K562 (cell line): ENCODE measurements at regions not wholly inside any gene's neighbourhood (a gene's known extent, or its start where the extent isn't known, plus 50 kb on each side); places are given as distances from the start of the nearest gene placed in this dataset.

Experiments used
- ATAC-seq: fragments of 200-7000 bp; cut with Tn5 transposase; 3 replicates; pipeline ENCODE4 v1.9.1; 2020; ENCODE audit warnings: moderate library complexity
- BruUV-seq: library from RNA; stranded (reverse); fragments of 400-500 nt; replicated peaks from 2 replicates; lab custom pipeline; 2021; lab: Mats Ljungman, UMichigan
- CTCF ChIA-PET: fragments of 300-600 bp; formaldehyde crosslinking; extraction: SDS; loops from one replicate; lab custom pipeline; 2021; ENCODE audit warnings: low intra/inter-chr PET ratio; lab: Yijun Ruan, JAX
- POLR2A ChIA-PET: fragments of 300-600, 350-650 bp; sonication (Branson Sonifier 250); formaldehyde crosslinking; extraction: SDS; loops from one replicate; lab custom pipeline; 2021; ENCODE audit warnings: antibody characterized with exemption, inconsistent platforms; lab: Yijun Ruan, JAX
- DNase-seq, 4 experiments: peaks; one replicate each; pipeline versions ENCODE4 v3.0.0 to v3.0.0-alpha.2; 2011 to 2018; ENCODE audit warnings: low spot score in 3 of 4, mixed read lengths in 3 of 4; ENCODE audit errors: extremely low read depth in 1 of 4
- FAIRE-seq: peaks from 2 replicates; lab custom pipeline; 2011; peaks lifted over from hg19 to GRCh38; lab: Jason Lieb, UNC
- H2AFZ ChIP-seq: 2 replicates; pipeline ENCODE4 v1.6.0; 2011; ENCODE audit warnings: low read depth, low read length, control low read depth, inconsistent platforms
- H3K27ac ChIP-seq: fragments of 200-600 bp; 3 replicates; pipeline ENCODE4 v1.8.0; 2011; ENCODE audit warnings: low read depth, mild to moderate bottlenecking, control low read depth, inconsistent platforms, low read length, moderate library complexity, mixed read lengths; ENCODE audit errors: extremely low read depth
- H3K27me3 ChIP-seq, 2 experiments: fragments of 300-600 bp in 1 of 2; 2 replicates in 1 of 2; 3 replicates in 1 of 2; pipeline versions ENCODE4 v1.6.0 to v1.8.0; 2011; ENCODE audit warnings: inconsistent platforms in 2 of 2, low read length in 2 of 2, mild to moderate bottlenecking in 1 of 2, mixed read lengths in 1 of 2, moderate library complexity in 1 of 2; ENCODE audit not compliant: control insufficient read depth in 2 of 2, insufficient read depth in 2 of 2
- H3K36me3 ChIP-seq: fragments of 300-600 bp; 3 replicates; pipeline ENCODE4 v1.8.0; 2011; ENCODE audit warnings: mild to moderate bottlenecking, low read length, inconsistent platforms; ENCODE audit not compliant: control insufficient read depth, insufficient read depth
- H3K4me1 ChIP-seq, 2 experiments: fragments of 200-600 bp in 1 of 2; replicated peaks in 1 of 2; 2 replicates in 1 of 2; 3 replicates in 1 of 2; pipeline versions ENCODE4 v1.5.1 to v1.8.0; 2011; ENCODE audit warnings: inconsistent platforms in 2 of 2, low read length in 2 of 2, mild to moderate bottlenecking in 1 of 2, mixed read lengths in 1 of 2, moderate library complexity in 1 of 2; ENCODE audit not compliant: control insufficient read depth in 2 of 2, insufficient read depth in 2 of 2
- H3K4me2 ChIP-seq: 2 replicates; pipeline ENCODE4 v1.6.1; 2011; ENCODE audit warnings: low read length, control low read depth, inconsistent platforms, mixed read lengths; ENCODE audit not compliant: insufficient read depth
- H3K4me3 ChIP-seq: fragments of 200-600 bp; sonication (generic), shearing (Covaris generic); 2 replicates; pipeline ENCODE4 v1.5.1; 2016; ENCODE audit warnings: control low read depth, inconsistent platforms
- H3K79me2 ChIP-seq: fragments of 200-600 bp; 3 replicates; pipeline ENCODE4 v1.8.0; 2011; ENCODE audit warnings: low read length, inconsistent platforms; ENCODE audit not compliant: control insufficient read depth, insufficient read depth
- H3K9ac ChIP-seq, 2 experiments: 2 replicates each; pipeline versions ENCODE4 v1.6.0 to v1.6.1; 2011; ENCODE audit warnings: low read depth in 2 of 2, low read length in 2 of 2, control low read depth in 1 of 2, inconsistent platforms in 1 of 2, mild to moderate bottlenecking in 1 of 2, mixed read lengths in 1 of 2; ENCODE audit not compliant: insufficient read depth in 1 of 2
- H3K9me1 ChIP-seq: one replicate; pipeline ENCODE4 v1.6.0; 2011; ENCODE audit warnings: inconsistent platforms, mild to moderate bottlenecking, low read length, moderate library complexity; ENCODE audit not compliant: control insufficient read depth, insufficient read depth
- H3K9me3 ChIP-seq: replicated peaks from 2 replicates; pipeline ENCODE4 v1.5.1; 2011; ENCODE audit warnings: low read depth, low read length, inconsistent platforms; ENCODE audit not compliant: control insufficient read depth, insufficient read depth
- H4K20me1 ChIP-seq: replicated peaks from 2 replicates; pipeline ENCODE4 v1.6.1; 2011; ENCODE audit warnings: low read length, inconsistent platforms, mixed read lengths; ENCODE audit not compliant: control insufficient read depth, insufficient read depth
- CBX2 ChIP-seq: fragments of 200-600 bp; sonication (generic); IDR thresholded peaks from one replicate; pipeline ENCODE4 v1.6.1; 2012; ENCODE audit warnings: mild to moderate bottlenecking, low read length, inconsistent platforms; ENCODE audit not compliant: insufficient read depth, poor library complexity, severe bottlenecking
- CHD2 ChIP-seq: IDR thresholded peaks from 2 replicates; pipeline ENCODE4 v1.6.1; 2011; ENCODE audit warnings: low read depth, low read length
- MTA2 ChIP-seq: fragments of 450-650 bp; IDR thresholded peaks from 2 replicates; pipeline ENCODE4 v1.6.1; 2016; ENCODE audit warnings: low read depth
- POLR2AphosphoS2 ChIP-seq: IDR thresholded peaks from 2 replicates; pipeline ENCODE4 v1.6.1; 2012; ENCODE audit warnings: low read length, improper control_type of control experiment
- SRSF3 ChIP-seq: fragments of 200-400 bp; formaldehyde crosslinking; IDR thresholded peaks from 2 replicates; pipeline ENCODE4 v1.6.1; 2016; ENCODE audit warnings: mild to moderate bottlenecking, low read length, moderate library complexity; ENCODE audit not compliant: insufficient read depth
- ZNF12 ChIP-seq: sonication (generic); formaldehyde crosslinking; IDR thresholded peaks from 2 replicates; pipeline ENCODE4 v1.4.0; 2020; ENCODE audit warnings: mild to moderate bottlenecking, missing genetic modification reagents
- ZNF24 ChIP-seq: fragments of 450-650 bp; IDR thresholded peaks from 2 replicates; pipeline ENCODE4 v1.6.1; 2016
- ZNF511 ChIP-seq: sonication (generic); formaldehyde crosslinking; IDR thresholded peaks from 2 replicates; pipeline ENCODE4 v1.8.0; 2022; ENCODE audit warnings: mild to moderate bottlenecking, missing genetic modification reagents
- ZNF695 ChIP-seq: fragments of 450-650 bp; formaldehyde crosslinking; IDR thresholded peaks from 2 replicates; pipeline ENCODE4 v1.4.0; 2020; ENCODE audit warnings: mild to moderate bottlenecking, moderate library complexity
- ZNF699 ChIP-seq: fragments of 250-450 bp; sonication (Bioruptor Pico); IDR thresholded peaks from 2 replicates; pipeline ENCODE4 v1.8.0; 2021; ENCODE audit warnings: mild to moderate bottlenecking, moderate library complexity; ENCODE audit not compliant: insufficient replicate concordance
- WGBS: fragments of 100-300 bp; shearing (Covaris generic); methylation state at CpG from one replicate; pipeline ENCODE4 v1.1.6; 2016; ENCODE audit warnings: low coverage, mixed read lengths; ENCODE audit not compliant: insufficient coverage; ENCODE audit errors: missing lambda C conversion rate; 5-methylcytosine and 5-hydroxymethylcytosine counted together
- in situ Hi-C: fragments of 300-500 bp; cut with MboI; formaldehyde crosslinking; loops from 4 replicates; pipeline ENCODE4 v1.15.0; 2018; ENCODE audit warnings: inconsistent platforms, mixed read lengths
- intact Hi-C: fragments of 100-400 bp; cut with micrococcal nuclease; formaldehyde crosslinking; loops from 2 replicates; pipeline ENCODE4 v1.14.2; 2022
- TF ChIP-seq, protein P1 (sequence below): fragments of 450-650 bp; formaldehyde crosslinking; IDR thresholded peaks from 2 replicates; pipeline ENCODE4 v1.4.0; 2022; ENCODE audit warnings: missing genetic modification characterization
- TF ChIP-seq, protein P2 (sequence below): fragments of 450-650 bp; formaldehyde crosslinking; IDR thresholded peaks from 2 replicates; pipeline ENCODE4 v1.4.0; 2020; ENCODE audit warnings: mild to moderate bottlenecking, moderate library complexity
- TF ChIP-seq, protein P3 (sequence below): fragments of 450-650 bp; IDR thresholded peaks from 2 replicates; pipeline ENCODE4 v1.6.1; 2016; ENCODE audit warnings: antibody characterized with exemption

DNA sequence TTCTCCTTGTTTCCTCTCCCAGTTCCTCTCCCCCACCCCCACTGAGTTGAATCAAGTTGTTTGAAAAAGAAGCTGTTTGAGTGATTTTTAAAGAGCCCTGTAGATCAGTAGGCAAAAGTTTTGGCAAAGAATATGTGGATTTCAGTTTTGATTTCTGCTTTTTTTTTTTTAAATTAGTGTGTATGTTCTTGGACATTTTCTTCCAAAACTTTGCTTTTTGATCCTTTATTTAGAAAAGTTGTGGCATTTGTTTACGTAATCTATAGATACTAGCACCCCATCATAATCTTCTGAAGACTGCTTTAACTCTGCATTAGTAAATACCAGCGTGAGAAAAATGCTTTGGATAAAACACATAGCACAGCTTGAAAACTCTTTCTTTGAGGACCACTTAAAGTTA lies 190.3 kb upstream of the SEL1L start:
- Histone ChIP-seq H2AFZ (no peak overlapping the region), H3K4me2 (no peak overlapping the region), H3K4me3 (no peak overlapping the region), H3K9me3 (no peaks in the 10 kb centered on the region), H3K79me2 (no peaks in the 10 kb centered on the region), H3K27ac (no peak overlapping the region), H3K36me3 (no peaks in the 10 kb centered on the region), H3K9ac (no peak overlapping the region), H3K4me1 (no peaks in the 10 kb centered on the region; a peak in 1 of 5 replicates), H3K9me1 (no peaks in the 10 kb centered on the region), H4K20me1 (no peaks in the 10 kb centered on the region), H3K27me3 (no peaks in the 10 kb centered on the region)
- ChIA-PET POLR2A (interaction anchor here (0.6 kb wide), 1 partner anchor 67 kb away, joined by 3 read pairs; no protein-coding TSS in a partner anchor), CTCF (no interaction called here)
- BruUV-seq, result no TSS peak
- no peak for ATAC-seq
- no peak for FAIRE-seq
- intact Hi-C loops, result no loop called here
- TF ChIP-seq POLR2AphosphoS2, result no peak
- TF ChIP-seq, protein P1, sequence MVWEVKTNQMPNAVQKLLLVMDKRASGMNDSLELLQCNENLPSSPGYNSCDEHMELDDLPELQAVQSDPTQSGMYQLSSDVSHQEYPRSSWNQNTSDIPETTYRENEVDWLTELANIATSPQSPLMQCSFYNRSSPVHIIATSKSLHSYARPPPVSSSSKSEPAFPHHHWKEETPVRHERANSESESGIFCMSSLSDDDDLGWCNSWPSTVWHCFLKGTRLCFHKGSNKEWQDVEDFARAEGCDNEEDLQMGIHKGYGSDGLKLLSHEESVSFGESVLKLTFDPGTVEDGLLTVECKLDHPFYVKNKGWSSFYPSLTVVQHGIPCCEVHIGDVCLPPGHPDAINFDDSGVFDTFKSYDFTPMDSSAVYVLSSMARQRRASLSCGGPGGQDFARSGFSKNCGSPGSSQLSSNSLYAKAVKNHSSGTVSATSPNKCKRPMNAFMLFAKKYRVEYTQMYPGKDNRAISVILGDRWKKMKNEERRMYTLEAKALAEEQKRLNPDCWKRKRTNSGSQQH (CRISPR knock-in tag), result no peak
- no peak for DNase-seq
- in situ Hi-C loops, result no loop called here
- 6% methylated on average over 2 of the region's 2 CpGs for WGBS

- BruUV-seq, result no TSS peak
- Histone ChIP-seq H3K4me2 (no peak overlapping the region), H4K20me1 (no peaks in the 10 kb centered on the region), H3K9me3 (no peaks in the 10 kb centered on the region), H3K27ac (no peak overlapping the region), H2AFZ (no peak overlapping the region), H3K27me3 (no peaks in the 10 kb centered on the region), H3K4me1 (no peaks in the 10 kb centered on the region), H3K79me2 (no peaks in the 10 kb centered on the region), H3K36me3 (no peaks in the 10 kb centered on the region), H3K4me3 (no peak overlapping the region), H3K9me1 (no peaks in the 10 kb centered on the region), H3K9ac (no peak overlapping the region)
- ChIA-PET CTCF (no interaction called here), POLR2A (no interaction called here)
- WGBS, result 0% methylated on average over 2 of the region's 2 CpGs
- intact Hi-C loops (no loop called here), in situ Hi-C loops (no loop called here)
- no peak for FAIRE-seq
- DNase-seq, result no peak
- no peak for ATAC-seq
- TF ChIP-seq SRSF3, result no peak
- no peak for TF ChIP-seq CHD2
- TF ChIP-seq MTA2, result no peak
- no peak for TF ChIP-seq ZNF24
- TF ChIP-seq, protein P2, sequence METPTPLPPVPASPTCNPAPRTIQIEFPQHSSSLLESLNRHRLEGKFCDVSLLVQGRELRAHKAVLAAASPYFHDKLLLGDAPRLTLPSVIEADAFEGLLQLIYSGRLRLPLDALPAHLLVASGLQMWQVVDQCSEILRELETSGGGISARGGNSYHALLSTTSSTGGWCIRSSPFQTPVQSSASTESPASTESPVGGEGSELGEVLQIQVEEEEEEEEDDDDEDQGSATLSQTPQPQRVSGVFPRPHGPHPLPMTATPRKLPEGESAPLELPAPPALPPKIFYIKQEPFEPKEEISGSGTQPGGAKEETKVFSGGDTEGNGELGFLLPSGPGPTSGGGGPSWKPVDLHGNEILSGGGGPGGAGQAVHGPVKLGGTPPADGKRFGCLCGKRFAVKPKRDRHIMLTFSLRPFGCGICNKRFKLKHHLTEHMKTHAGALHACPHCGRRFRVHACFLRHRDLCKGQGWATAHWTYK, result no peak
- TF ChIP-seq, protein P3, sequence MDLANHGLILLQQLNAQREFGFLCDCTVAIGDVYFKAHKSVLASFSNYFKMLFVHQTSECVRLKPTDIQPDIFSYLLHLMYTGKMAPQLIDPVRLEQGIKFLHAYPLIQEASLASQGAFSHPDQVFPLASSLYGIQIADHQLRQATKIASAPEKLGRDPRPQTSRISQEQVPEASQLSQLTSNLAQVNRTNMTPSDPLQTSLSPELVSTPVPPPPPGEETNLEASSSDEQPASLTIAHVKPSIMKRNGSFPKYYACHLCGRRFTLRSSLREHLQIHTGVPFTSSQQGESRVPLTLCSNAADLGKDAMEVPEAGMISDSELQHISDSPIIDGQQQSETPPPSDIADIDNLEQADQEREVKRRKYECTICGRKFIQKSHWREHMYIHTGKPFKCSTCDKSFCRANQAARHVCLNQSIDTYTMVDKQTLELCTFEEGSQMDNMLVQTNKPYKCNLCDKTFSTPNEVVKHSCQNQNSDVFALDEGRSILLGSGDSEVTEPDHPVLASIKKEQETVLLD, result no peak
- no peak for TF ChIP-seq ZNF12
- no peak for TF ChIP-seq ZNF699 (CRISPR knock-in tag)
- no peak for TF ChIP-seq ZNF511
- TF ChIP-seq ZNF695 (CRISPR knock-in tag), result no peak
- TF ChIP-seq CBX2, result no peak
Observed at GRCh38 chr14:81727218-81727617, 193.6 kb upstream of the SEL1L start.
